Trophoblast cell (in vitro differentiated cells and primary cell): ENCODE measurements at regions not wholly inside any gene's neighbourhood (a gene's known extent, or its start where the extent isn't known, plus 50 kb on each side); places are given as distances from the start of the nearest gene placed in this dataset.

ENCODE experiments used
- DNase-seq, 2 donors: peaks; one replicate each; pipeline ENCODE4 v3.0.0-alpha.2; 2016
- H2AFZ ChIP-seq: 2 replicates; pipeline ENCODE4 v1.6.1; 2013; ENCODE audit warnings: low read length, moderate library complexity, mild to moderate bottlenecking; ENCODE audit not compliant: insufficient read depth, poor library complexity
- H2AK5ac ChIP-seq: 2 replicates; pipeline ENCODE4 v1.6.1; 2013; ENCODE audit warnings: mild to moderate bottlenecking, low read length
- H2BK120ac ChIP-seq: 2 replicates; pipeline ENCODE4 v1.6.1; 2013; ENCODE audit warnings: low read length, mild to moderate bottlenecking, moderate library complexity; ENCODE audit not compliant: insufficient read depth, poor library complexity
- H2BK12ac ChIP-seq: 2 replicates; pipeline ENCODE4 v1.6.1; 2013; ENCODE audit warnings: mild to moderate bottlenecking, low read length, moderate library complexity
- H2BK5ac ChIP-seq: 2 replicates; pipeline ENCODE4 v1.6.1; 2013; ENCODE audit warnings: low read length, low read depth, moderate library complexity, mild to moderate bottlenecking; ENCODE audit not compliant: poor library complexity
- H3K14ac ChIP-seq: 2 replicates; pipeline ENCODE4 v1.6.1; 2013; ENCODE audit warnings: mild to moderate bottlenecking, low read length
- H3K18ac ChIP-seq: 2 replicates; pipeline ENCODE4 v1.6.1; 2013; ENCODE audit warnings: mild to moderate bottlenecking, low read length
- H3K23ac ChIP-seq: 2 replicates; pipeline ENCODE4 v1.6.1; 2013; ENCODE audit warnings: low read length
- H3K27ac ChIP-seq: 2 replicates; pipeline ENCODE4 v1.5.1; 2013; ENCODE audit warnings: low read depth, mild to moderate bottlenecking, inconsistent platforms, low read length, moderate library complexity
- H3K27me3 ChIP-seq: 2 replicates; pipeline ENCODE4 v1.6.1; 2013; ENCODE audit warnings: inconsistent platforms, mild to moderate bottlenecking, low read length, moderate library complexity; ENCODE audit not compliant: insufficient read depth
- H3K36me3 ChIP-seq, 2 experiments: 1 replicate in 1 of 2; 2 replicates in 1 of 2; pipeline ENCODE4 v1.6.1; 2013; ENCODE audit warnings: low read length in 2 of 2, mild to moderate bottlenecking in 2 of 2, moderate library complexity in 1 of 2; ENCODE audit not compliant: insufficient read depth in 2 of 2, control insufficient read depth in 1 of 2
- H3K4ac ChIP-seq: 2 replicates; pipeline ENCODE4 v1.6.1; 2013; ENCODE audit warnings: low read depth, mild to moderate bottlenecking, low read length, moderate library complexity
- H3K4me1 ChIP-seq, 2 experiments: 1 replicate in 1 of 2; 2 replicates in 1 of 2; pipeline ENCODE4 v1.6.1; 2013; ENCODE audit warnings: low read length in 2 of 2, mild to moderate bottlenecking in 2 of 2, moderate library complexity in 1 of 2; ENCODE audit not compliant: insufficient read depth in 2 of 2, control insufficient read depth in 1 of 2
- H3K4me2 ChIP-seq: 2 replicates; pipeline ENCODE4 v1.6.1; 2013; ENCODE audit warnings: inconsistent platforms, mild to moderate bottlenecking, low read length, moderate library complexity
- H3K4me3 ChIP-seq: 2 replicates; pipeline ENCODE4 v1.5.1; 2013; ENCODE audit warnings: mild to moderate bottlenecking, low read depth, low read length, inconsistent platforms
- H3K79me1 ChIP-seq: one replicate; pipeline ENCODE4 v1.6.1; 2013; ENCODE audit warnings: low read length
- H3K79me2 ChIP-seq: 2 replicates; pipeline ENCODE4 v1.6.1; 2013; ENCODE audit warnings: low read length, mild to moderate bottlenecking; ENCODE audit not compliant: control insufficient read depth, insufficient read depth, poor library complexity
- H3K9ac ChIP-seq: 2 replicates; pipeline ENCODE4 v1.6.1; 2013; ENCODE audit warnings: mild to moderate bottlenecking, low read length
- H3K9me3 ChIP-seq: 2 replicates; pipeline ENCODE4 v1.6.1; 2013; ENCODE audit warnings: low read depth, mild to moderate bottlenecking, control low read depth, inconsistent platforms, low read length; ENCODE audit not compliant: insufficient read depth
- H4K12ac ChIP-seq: 2 replicates; pipeline ENCODE4 v1.6.1; 2013; ENCODE audit warnings: low read depth, mild to moderate bottlenecking, low read length, moderate library complexity
- H4K8ac ChIP-seq: 2 replicates; pipeline ENCODE4 v1.6.1; 2013; ENCODE audit warnings: low read depth, mild to moderate bottlenecking, low read length, moderate library complexity
- H4K91ac ChIP-seq: one replicate; pipeline ENCODE4 v1.6.1; 2013; ENCODE audit warnings: low read depth, mild to moderate bottlenecking, low read length, moderate library complexity
- WGBS: extraction: QIAGEN DNeasy Blood & Tissue Kit; methylation state at CpG from one replicate; pipeline ENCODE4 v1.1.7; 2013; ENCODE audit warnings: missing lambda C conversion rate; ENCODE audit not compliant: insufficient read length, insufficient coverage; ENCODE audit errors: extremely low coverage; 5-methylcytosine and 5-hydroxymethylcytosine counted together

- H3K4me3 ChIP-seq, result no peak overlapping the region
- no peak overlapping the region for H3K4me2 ChIP-seq
- peaks cover 4% of the 10 kb centered on the region for H3K9me3 ChIP-seq
- H2BK12ac ChIP-seq, result no peak overlapping the region
- no peak overlapping the region for H4K12ac ChIP-seq
- no peak overlapping the region for H2AK5ac ChIP-seq
- H3K14ac ChIP-seq, result no peak overlapping the region
- no peak overlapping the region for H3K4ac ChIP-seq
- H3K79me1 ChIP-seq, result no peaks in the 10 kb centered on the region
- no peak overlapping the region for H3K18ac ChIP-seq
- H3K23ac ChIP-seq, result no peak overlapping the region
- H3K27ac ChIP-seq, result no peak overlapping the region
- no peaks in the 10 kb centered on the region for H3K36me3 ChIP-seq
- no peak overlapping the region for H2BK120ac ChIP-seq
- H3K79me2 ChIP-seq, result no peaks in the 10 kb centered on the region
- H2AFZ ChIP-seq, result no peak overlapping the region
- no peaks in the 10 kb centered on the region for H3K27me3 ChIP-seq
- no peak overlapping the region for H4K91ac ChIP-seq
- H4K8ac ChIP-seq, result no peak overlapping the region
- H3K4me1 ChIP-seq, result peaks cover 0 to 3% of the 10 kb centered on the region in 2 experiments
- DNase-seq, result no peak
- WGBS, result no CpG with 5 or more reads among the region's 3 CpGs
- H3K9ac ChIP-seq, result no peak overlapping the region
- H2BK5ac ChIP-seq, result no peak overlapping the region
Observed at GRCh38 chr15:77844798-77845446, 212.2 kb upstream of the LINGO1 start.

GRCh38 chr15:77843546-77843945 lies 210.8 kb upstream of the LINGO1 start:
- Histone ChIP-seq H2AK5ac (no peak overlapping the region), H2AFZ (no peak overlapping the region), H2BK120ac (no peak overlapping the region), H4K91ac (no peak overlapping the region), H2BK12ac (no peak overlapping the region), H3K27me3 (no peaks in the 10 kb centered on the region), H3K4me1 (peaks cover 0 to 3% of the 10 kb centered on the region in 2 experiments), H3K9ac (no peak overlapping the region), H2BK5ac (no peak overlapping the region), H3K27ac (no peak overlapping the region), H3K18ac (no peak overlapping the region), H3K79me1 (no peaks in the 10 kb centered on the region), H3K4me3 (no peak overlapping the region), H3K9me3 (peaks cover 4% of the 10 kb centered on the region), H3K4me2 (no peak overlapping the region), H4K12ac (no peak overlapping the region), H3K4ac (no peak overlapping the region), H3K14ac (no peak overlapping the region), H3K36me3 (no peaks in the 10 kb centered on the region), H3K79me2 (no peaks in the 10 kb centered on the region), H3K23ac (no peak overlapping the region), H4K8ac (no peak overlapping the region)
- no CpG with 5 or more reads among the region's 5 CpGs for WGBS
- DNase-seq, result no peak

GRCh38 chr15:77840991-77841775 lies 208.5 kb upstream of the LINGO1 start:
- H4K12ac ChIP-seq, result no peak overlapping the region
- no peak overlapping the region for H3K27ac ChIP-seq
- no peak overlapping the region for H3K4me3 ChIP-seq
- no peaks in the 10 kb centered on the region for H3K36me3 ChIP-seq
- no peak overlapping the region for H3K4ac ChIP-seq
- H3K9ac ChIP-seq, result no peak overlapping the region
- no peak overlapping the region for H3K14ac ChIP-seq
- H4K91ac ChIP-seq, result no peak overlapping the region
- no peak overlapping the region for H2BK120ac ChIP-seq
- no peaks in the 10 kb centered on the region for H3K79me1 ChIP-seq
- peak in 1 of 2 donors; percentile 37 for DNase-seq
- no peak overlapping the region for H3K4me2 ChIP-seq
- no peak overlapping the region for H2AFZ ChIP-seq
- no peak overlapping the region for H3K18ac ChIP-seq
- no peaks in the 10 kb centered on the region for H3K27me3 ChIP-seq
- H2AK5ac ChIP-seq, result no peak overlapping the region
- H3K9me3 ChIP-seq, result peaks cover 4% of the 10 kb centered on the region
- peaks cover 0 to 3% of the 10 kb centered on the region in 2 experiments for H3K4me1 ChIP-seq
- H2BK5ac ChIP-seq, result no peak overlapping the region
- no peak overlapping the region for H4K8ac ChIP-seq
- no peak overlapping the region for H3K23ac ChIP-seq
- H3K79me2 ChIP-seq, result no peaks in the 10 kb centered on the region
- no CpG with 5 or more reads among the region's 11 CpGs for WGBS
- no peak overlapping the region for H2BK12ac ChIP-seq

- Histone ChIP-seq H3K4me1 (peaks cover 0 to 3% of the 10 kb centered on the region in 2 experiments), H3K36me3 (no peaks in the 10 kb centered on the region), H3K79me1 (no peaks in the 10 kb centered on the region), H3K4ac (no peak overlapping the region), H3K9ac (no peak overlapping the region), H2AK5ac (no peak overlapping the region), H3K27me3 (no peaks in the 10 kb centered on the region), H2BK12ac (no peak overlapping the region), H2BK5ac (no peak overlapping the region), H3K79me2 (no peaks in the 10 kb centered on the region), H3K18ac (no peak overlapping the region), H3K14ac (no peak overlapping the region), H4K91ac (no peak overlapping the region), H4K12ac (no peak overlapping the region), H2AFZ (no peak overlapping the region), H3K4me2 (no peak overlapping the region), H3K9me3 (peaks cover 2% of the 10 kb centered on the region), H3K4me3 (no peak overlapping the region), H2BK120ac (no peak overlapping the region), H3K27ac (no peak overlapping the region), H3K23ac (no peak overlapping the region), H4K8ac (no peak overlapping the region)
- no peak for DNase-seq
- no CpG with 5 or more reads among the region's 11 CpGs for WGBS
Observed at GRCh38 chr15:77839970-77840905, 207.5 kb upstream of the LINGO1 start.
